ENCODE measurements at regions not wholly inside any gene's neighbourhood (a gene's known extent, or its start where the extent isn't known, plus 50 kb on each side); places are given as distances from the start of the nearest gene placed in this dataset.

DNA sequence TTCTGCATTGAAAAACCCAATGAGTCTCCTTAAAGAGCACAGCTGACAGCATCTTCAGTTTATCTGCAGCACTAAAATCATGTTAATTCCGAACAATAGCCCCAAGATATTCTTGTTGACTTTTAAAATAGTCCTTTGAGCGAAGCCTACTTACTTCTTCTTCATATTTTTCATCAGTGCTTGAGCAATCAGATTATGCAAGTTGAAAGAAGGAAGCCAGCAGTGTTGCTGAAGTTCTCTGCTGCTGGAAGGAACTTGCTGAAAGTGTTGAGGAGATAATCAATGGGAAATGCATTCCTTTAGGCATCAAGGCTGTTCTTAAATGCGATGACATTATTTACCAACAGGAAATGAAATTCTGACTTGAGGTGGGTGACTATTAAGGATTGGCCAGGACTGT lies 105.9 kb upstream of the SNTG2 start:
- H4K20me1 ChIP-seq (ENCODE audit: insufficient read depth, low read length), result no peaks in the 10 kb centered on the region
- CTCF ChIA-PET (ENCODE audit: low intra/inter-chr PET ratio, low total read pairs), result no interaction called here
- no peak overlapping the region for H3K4me2 ChIP-seq (ENCODE audit: low read depth, low read length)
- H2AFZ ChIP-seq (ENCODE audit: low read length), result no peak overlapping the region
- POLR2A ChIA-PET, result no interaction called here
- 4% methylated on average over 3 of the region's 3 CpGs for WGBS (ENCODE audit: low lambda C conversion rate)
- peaks cover 3 to 18% of the 10 kb centered on the region in 2 experiments; a peak in 4 of 5 replicates for H3K27me3 ChIP-seq (ENCODE audit: control insufficient read depth in 1 of 2, insufficient read depth in 2 of 2, low read length in 2 of 2)
- in situ Hi-C loops (cut with HindIII; ENCODE audit: extremely low pct_ligation_motif_present, low pct_unique_long_range_greater_than_20kb) (no loop called here), intact Hi-C loops (cut with micrococcal nuclease; ENCODE audit: unreplicated experiment) (no loop called here)
- no peaks in the 10 kb centered on the region for H3K4me1 ChIP-seq (ENCODE audit: insufficient read depth, low read length)
- H3K9me3 ChIP-seq (ENCODE audit: low read length), result no peaks in the 10 kb centered on the region
- H3K36me3 ChIP-seq (replicated peaks in 1 of 2; ENCODE audit: control insufficient read depth in 1 of 2, insufficient read depth in 2 of 2, low read length in 2 of 2), result no peaks in the 10 kb centered on the region
- H3K27ac ChIP-seq (ENCODE audit: extremely low read length, insufficient read depth, low read length), result no peak overlapping the region
- no peak overlapping the region for H3K4me3 ChIP-seq (replicated peaks in 1 of 3; ENCODE audit: insufficient read depth in 1 of 3, low read depth in 2 of 3, low read length in 3 of 3)
- FAIRE-seq, result no peak
- no TSS peak for BruUV-seq (replicated peaks)
- DNase-seq (ENCODE audit: low spot score), result no peak
- H3K79me2 ChIP-seq (ENCODE audit: insufficient read depth, low read length), result no peaks in the 10 kb centered on the region
- no peak for ATAC-seq
- H3K9ac ChIP-seq (ENCODE audit: insufficient read depth, low read depth, low read length), result no peak overlapping the region
- TF ChIP-seq ZGPAT (CRISPR knock-in tag; IDR thresholded peaks at IDR 0.05) (no peak), ATM (IDR thresholded peaks at IDR 0.05; ENCODE audit: borderline replicate concordance) (no peak), RFX3 (CRISPR knock-in tag; IDR thresholded peaks at IDR 0.05) (no peak), PCBP1 (IDR thresholded peaks at IDR 0.05; ENCODE audit: borderline replicate concordance, low read depth, low read length) (no peak), ZNF530 (CRISPR knock-in tag; IDR thresholded peaks at IDR 0.05; ENCODE audit: low read depth) (no peak), POLR2A (IDR thresholded peaks at IDR 0.05; ENCODE audit: insufficient read depth in 1 of 2, low read depth in 2 of 2, low read length in 2 of 2) (no peak), KMT2B (CRISPR knock-in tag; IDR thresholded peaks at IDR 0.05) (no peak), SUZ12 (IDR thresholded peaks at IDR 0.05; ENCODE audit: low read depth, low read length) (no peak), BRD4 (CRISPR knock-in tag; IDR thresholded peaks at IDR 0.05) (no peak), BORCS8-MEF2B (CRISPR knock-in tag; IDR thresholded peaks at IDR 0.05) (no peak), HOXD1 (CRISPR knock-in tag; IDR thresholded peaks at IDR 0.05) (no peak)
- TF ChIP-seq, protein P1, sequence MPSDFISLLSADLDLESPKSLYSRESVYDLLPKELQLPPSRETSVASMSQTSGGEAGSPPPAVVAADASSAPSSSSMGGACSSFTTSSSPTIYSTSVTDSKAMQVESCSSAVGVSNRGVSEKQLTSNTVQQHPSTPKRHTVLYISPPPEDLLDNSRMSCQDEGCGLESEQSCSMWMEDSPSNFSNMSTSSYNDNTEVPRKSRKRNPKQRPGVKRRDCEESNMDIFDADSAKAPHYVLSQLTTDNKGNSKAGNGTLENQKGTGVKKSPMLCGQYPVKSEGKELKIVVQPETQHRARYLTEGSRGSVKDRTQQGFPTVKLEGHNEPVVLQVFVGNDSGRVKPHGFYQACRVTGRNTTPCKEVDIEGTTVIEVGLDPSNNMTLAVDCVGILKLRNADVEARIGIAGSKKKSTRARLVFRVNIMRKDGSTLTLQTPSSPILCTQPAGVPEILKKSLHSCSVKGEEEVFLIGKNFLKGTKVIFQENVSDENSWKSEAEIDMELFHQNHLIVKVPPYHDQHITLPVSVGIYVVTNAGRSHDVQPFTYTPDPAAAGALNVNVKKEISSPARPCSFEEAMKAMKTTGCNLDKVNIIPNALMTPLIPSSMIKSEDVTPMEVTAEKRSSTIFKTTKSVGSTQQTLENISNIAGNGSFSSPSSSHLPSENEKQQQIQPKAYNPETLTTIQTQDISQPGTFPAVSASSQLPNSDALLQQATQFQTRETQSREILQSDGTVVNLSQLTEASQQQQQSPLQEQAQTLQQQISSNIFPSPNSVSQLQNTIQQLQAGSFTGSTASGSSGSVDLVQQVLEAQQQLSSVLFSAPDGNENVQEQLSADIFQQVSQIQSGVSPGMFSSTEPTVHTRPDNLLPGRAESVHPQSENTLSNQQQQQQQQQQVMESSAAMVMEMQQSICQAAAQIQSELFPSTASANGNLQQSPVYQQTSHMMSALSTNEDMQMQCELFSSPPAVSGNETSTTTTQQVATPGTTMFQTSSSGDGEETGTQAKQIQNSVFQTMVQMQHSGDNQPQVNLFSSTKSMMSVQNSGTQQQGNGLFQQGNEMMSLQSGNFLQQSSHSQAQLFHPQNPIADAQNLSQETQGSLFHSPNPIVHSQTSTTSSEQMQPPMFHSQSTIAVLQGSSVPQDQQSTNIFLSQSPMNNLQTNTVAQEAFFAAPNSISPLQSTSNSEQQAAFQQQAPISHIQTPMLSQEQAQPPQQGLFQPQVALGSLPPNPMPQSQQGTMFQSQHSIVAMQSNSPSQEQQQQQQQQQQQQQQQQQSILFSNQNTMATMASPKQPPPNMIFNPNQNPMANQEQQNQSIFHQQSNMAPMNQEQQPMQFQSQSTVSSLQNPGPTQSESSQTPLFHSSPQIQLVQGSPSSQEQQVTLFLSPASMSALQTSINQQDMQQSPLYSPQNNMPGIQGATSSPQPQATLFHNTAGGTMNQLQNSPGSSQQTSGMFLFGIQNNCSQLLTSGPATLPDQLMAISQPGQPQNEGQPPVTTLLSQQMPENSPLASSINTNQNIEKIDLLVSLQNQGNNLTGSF (CRISPR knock-in tag; IDR thresholded peaks at IDR 0.05), result no peak
- TF ChIP-seq, protein P2, sequence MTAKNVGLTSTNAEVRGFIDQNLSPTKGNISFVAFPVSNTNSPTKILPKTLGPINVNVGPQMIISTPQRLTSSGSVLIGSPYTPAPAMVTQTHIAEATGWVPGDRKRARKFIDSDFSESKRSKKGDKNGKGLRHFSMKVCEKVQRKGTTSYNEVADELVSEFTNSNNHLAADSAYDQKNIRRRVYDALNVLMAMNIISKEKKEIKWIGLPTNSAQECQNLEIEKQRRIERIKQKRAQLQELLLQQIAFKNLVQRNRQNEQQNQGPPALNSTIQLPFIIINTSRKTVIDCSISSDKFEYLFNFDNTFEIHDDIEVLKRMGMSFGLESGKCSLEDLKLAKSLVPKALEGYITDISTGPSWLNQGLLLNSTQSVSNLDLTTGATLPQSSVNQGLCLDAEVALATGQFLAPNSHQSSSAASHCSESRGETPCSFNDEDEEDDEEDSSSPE (CRISPR knock-in tag; IDR thresholded peaks at IDR 0.05), result no peak
- TF ChIP-seq, protein P3, sequence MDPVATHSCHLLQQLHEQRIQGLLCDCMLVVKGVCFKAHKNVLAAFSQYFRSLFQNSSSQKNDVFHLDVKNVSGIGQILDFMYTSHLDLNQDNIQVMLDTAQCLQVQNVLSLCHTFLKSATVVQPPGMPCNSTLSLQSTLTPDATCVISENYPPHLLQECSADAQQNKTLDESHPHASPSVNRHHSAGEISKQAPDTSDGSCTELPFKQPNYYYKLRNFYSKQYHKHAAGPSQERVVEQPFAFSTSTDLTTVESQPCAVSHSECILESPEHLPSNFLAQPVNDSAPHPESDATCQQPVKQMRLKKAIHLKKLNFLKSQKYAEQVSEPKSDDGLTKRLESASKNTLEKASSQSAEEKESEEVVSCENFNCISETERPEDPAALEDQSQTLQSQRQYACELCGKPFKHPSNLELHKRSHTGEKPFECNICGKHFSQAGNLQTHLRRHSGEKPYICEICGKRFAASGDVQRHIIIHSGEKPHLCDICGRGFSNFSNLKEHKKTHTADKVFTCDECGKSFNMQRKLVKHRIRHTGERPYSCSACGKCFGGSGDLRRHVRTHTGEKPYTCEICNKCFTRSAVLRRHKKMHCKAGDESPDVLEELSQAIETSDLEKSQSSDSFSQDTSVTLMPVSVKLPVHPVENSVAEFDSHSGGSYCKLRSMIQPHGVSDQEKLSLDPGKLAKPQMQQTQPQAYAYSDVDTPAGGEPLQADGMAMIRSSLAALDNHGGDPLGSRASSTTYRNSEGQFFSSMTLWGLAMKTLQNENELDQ (CRISPR knock-in tag; IDR thresholded peaks at IDR 0.05; ENCODE audit: borderline replicate concordance), result no peak
